Activated CD8-positive, alpha-beta T cell treated with anti-CD3 and anti-CD28 coated beads, Interleukin-2, amount 10 ng/mL, durations not matched to agents 7 days and 5 days (primary cell): ENCODE measurements at regions not wholly inside any gene's neighbourhood (a gene's known extent, or its start where the extent isn't known, plus 50 kb on each side); places are given as distances from the start of the nearest gene placed in this dataset.

Experiments
- ATAC-seq: fragments of 150-1000 bp; cut with Tn5 transposase; one replicate; pipeline ENCODE4 v1.10.0; 2021; ENCODE audit warnings: moderate library complexity
- CTCF ChIA-PET: fragments of 350-600 bp; sonication (Branson Sonifier 250); formaldehyde crosslinking; loops from one replicate; lab custom pipeline; 2021; ENCODE audit warnings: antibody characterized with exemption; lab: Charles Lee
- POLR2A ChIA-PET: fragments of 350-600 bp; sonication (Branson Sonifier 250); formaldehyde crosslinking; loops from one replicate; lab custom pipeline; 2021; ENCODE audit warnings: antibody characterized with exemption; lab: Charles Lee
- DNase-seq: peaks from one replicate; pipeline ENCODE4 v3.0.0-alpha.2; 2020
- H3K27ac Mint-ChIP-seq: one replicate; pipeline ENCODE4 v1.8.0; 2021; ENCODE audit warnings: mild to moderate bottlenecking, mixed read lengths
- H3K27me3 Mint-ChIP-seq: one replicate; pipeline ENCODE4 v1.8.0; 2021; ENCODE audit warnings: low read depth, mixed read lengths
- H3K36me3 Mint-ChIP-seq: one replicate; pipeline ENCODE4 v1.8.0; 2021; ENCODE audit warnings: low read depth, mixed read lengths
- H3K4me1 Mint-ChIP-seq: one replicate; pipeline ENCODE4 v1.8.0; 2021; ENCODE audit warnings: low read depth, mixed read lengths
- H3K4me3 Mint-ChIP-seq: one replicate; pipeline ENCODE4 v1.8.0; 2021; ENCODE audit warnings: mild to moderate bottlenecking, mixed read lengths
- H3K9me3 Mint-ChIP-seq: one replicate; pipeline ENCODE4 v1.8.0; 2022; ENCODE audit warnings: mixed read lengths; ENCODE audit not compliant: insufficient read depth

DNA sequence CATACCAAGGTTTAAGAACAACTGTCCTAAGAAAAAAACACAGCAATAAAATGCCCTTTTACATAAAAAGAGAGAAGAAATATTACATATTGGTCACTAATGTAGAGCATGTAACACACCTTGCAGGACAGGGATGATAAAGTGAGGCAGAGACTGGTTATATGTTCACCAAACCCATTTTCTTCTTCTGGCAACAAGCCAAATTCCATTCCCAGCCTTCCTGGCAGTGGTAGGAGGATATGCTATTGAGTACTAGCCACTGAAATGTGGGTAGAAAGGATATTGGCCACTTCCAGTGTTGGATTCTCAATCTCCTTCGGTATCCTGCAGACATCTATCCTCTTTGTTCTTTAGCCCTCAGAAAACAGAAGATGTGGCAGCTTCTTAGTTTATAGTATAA, 105.2 kb upstream of the SHISA6 start:
- Mint-ChIP-seq H3K27ac (no peak overlapping the region), H3K27me3 (no peaks in the 10 kb centered on the region), H3K36me3 (no peaks in the 10 kb centered on the region), H3K9me3 (no peaks in the 10 kb centered on the region), H3K4me1 (no peaks in the 10 kb centered on the region), H3K4me3 (no peak overlapping the region)
- ATAC-seq, result no peak
- DNase-seq, result no peak
- ChIA-PET POLR2A (no interaction called here), CTCF (no interaction called here)

DNA sequence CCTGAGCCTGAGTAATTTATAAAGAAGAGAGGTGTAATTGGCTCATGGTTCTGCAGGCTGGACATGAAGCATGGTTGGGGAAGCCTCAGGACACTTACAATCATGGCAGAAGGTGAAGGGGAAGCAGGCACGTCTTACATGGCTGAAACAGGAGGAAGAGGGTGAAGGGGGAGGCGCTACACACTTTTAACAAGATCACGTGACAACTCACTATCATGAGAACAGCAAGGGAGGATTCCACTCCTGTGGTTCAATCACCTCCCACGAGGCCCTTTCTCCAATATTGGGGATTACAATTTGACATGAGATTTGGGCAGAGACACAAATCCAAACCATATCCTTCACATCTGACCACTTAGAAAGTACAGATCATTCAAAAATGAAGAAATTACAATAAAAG, 110.6 kb upstream of the SHISA6 start:
- H3K27me3 Mint-ChIP-seq, result no peaks in the 10 kb centered on the region
- no peak overlapping the region for H3K4me3 Mint-ChIP-seq
- POLR2A ChIA-PET, result no interaction called here
- H3K36me3 Mint-ChIP-seq, result no peaks in the 10 kb centered on the region
- no peak overlapping the region for H3K27ac Mint-ChIP-seq
- no peak for DNase-seq
- H3K4me1 Mint-ChIP-seq, result no peaks in the 10 kb centered on the region
- CTCF ChIA-PET, result no interaction called here
- H3K9me3 Mint-ChIP-seq, result no peaks in the 10 kb centered on the region
- ATAC-seq, result no peak

DNA sequence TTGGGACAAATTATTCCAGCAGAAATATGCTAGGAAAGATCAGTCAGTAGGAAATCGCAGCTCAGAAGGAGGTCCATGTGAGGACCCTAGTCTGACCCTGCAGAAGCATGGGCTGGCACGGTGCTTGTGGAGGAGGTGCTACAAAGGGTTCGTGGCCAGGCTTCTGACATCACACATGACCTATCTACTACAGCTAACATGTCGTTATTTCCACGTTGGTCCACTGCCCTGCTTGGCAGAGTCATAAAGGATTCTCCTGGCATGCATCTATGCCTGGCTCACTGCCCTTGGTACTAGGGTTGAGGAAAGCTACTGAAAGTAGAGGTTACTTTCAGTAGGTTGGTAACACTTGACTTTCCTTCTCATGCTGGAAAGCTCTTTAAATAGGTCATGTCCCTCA, 118.1 kb upstream of the SHISA6 start:
- H3K4me1 Mint-ChIP-seq, result no peaks in the 10 kb centered on the region
- no peak overlapping the region for H3K4me3 Mint-ChIP-seq
- no peaks in the 10 kb centered on the region for H3K9me3 Mint-ChIP-seq
- CTCF ChIA-PET, result interaction anchor here (1.1 kb wide), 1 partner anchor 22 kb away, joined by 3 read pairs; no protein-coding TSS in a partner anchor
- ATAC-seq, result no peak
- no peaks in the 10 kb centered on the region for H3K27me3 Mint-ChIP-seq
- DNase-seq, result no peak
- H3K27ac Mint-ChIP-seq, result no peak overlapping the region
- POLR2A ChIA-PET, result no interaction called here
- no peaks in the 10 kb centered on the region for H3K36me3 Mint-ChIP-seq

DNA sequence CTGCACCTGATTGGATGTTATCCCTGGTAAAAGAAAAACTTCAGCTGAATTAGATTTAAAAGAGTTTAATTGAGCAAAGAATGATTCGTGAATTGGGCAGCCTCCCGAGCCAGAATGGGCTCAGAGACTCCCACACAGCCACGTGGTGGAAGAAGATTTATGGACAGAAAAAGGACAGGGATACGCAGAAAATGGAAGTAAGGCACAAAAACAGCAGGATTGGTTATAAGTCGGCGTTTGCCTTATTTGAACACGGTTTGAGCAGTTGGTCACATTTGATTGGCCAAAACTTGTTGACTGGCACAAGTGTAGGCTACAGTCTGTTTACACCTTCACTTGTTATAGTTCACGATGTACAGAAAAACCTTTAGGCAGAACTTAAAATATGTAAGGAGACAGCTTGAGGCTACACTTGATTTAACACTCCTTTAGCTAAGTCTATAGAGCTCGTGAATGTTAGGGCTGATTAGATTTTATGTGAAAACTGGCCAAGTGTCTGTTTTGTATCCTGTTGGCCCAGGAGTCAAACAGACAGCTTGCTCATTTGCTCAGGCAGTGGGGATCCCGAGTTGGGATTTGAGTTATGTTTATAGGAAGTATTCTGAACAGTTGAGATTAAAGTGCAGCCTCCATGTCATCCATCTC, 119.5 kb upstream of the SHISA6 start:
- H3K36me3 Mint-ChIP-seq, result no peaks in the 10 kb centered on the region
- ChIA-PET CTCF (no interaction called here), POLR2A (no interaction called here)
- DNase-seq (no peak), ATAC-seq (no peak)
- H3K27me3 Mint-ChIP-seq, result no peaks in the 10 kb centered on the region
- H3K4me1 Mint-ChIP-seq, result no peaks in the 10 kb centered on the region
- H3K27ac Mint-ChIP-seq, result no peak overlapping the region
- no peaks in the 10 kb centered on the region for H3K9me3 Mint-ChIP-seq
- H3K4me3 Mint-ChIP-seq, result no peak overlapping the region

DNA sequence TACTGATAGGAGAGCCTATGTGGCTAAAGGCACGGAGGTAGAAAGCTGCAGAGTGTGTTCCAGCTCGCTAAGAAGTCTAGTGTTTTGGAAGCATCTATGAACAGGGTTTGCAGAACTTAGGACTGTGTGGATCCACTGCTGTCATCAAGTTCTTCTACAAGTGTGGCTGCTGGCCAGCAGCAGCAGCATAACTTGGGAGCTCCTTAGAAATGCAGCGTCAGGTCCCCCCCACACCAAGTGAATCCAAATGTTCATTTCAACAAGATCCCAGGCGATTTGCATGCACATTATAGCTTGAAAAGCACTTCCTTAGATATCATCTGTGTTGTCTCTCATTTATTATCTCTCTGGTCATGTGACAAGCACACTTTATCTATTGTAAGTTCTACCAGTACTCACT, 131.9 kb upstream of the SHISA6 start:
- H3K9me3 Mint-ChIP-seq, result no peaks in the 10 kb centered on the region
- ChIA-PET POLR2A (no interaction called here), CTCF (no interaction called here)
- ATAC-seq (no peak), DNase-seq (no peak)
- H3K36me3 Mint-ChIP-seq, result no peaks in the 10 kb centered on the region
- no peaks in the 10 kb centered on the region for H3K27me3 Mint-ChIP-seq
- H3K4me1 Mint-ChIP-seq, result no peaks in the 10 kb centered on the region
- no peak overlapping the region for H3K27ac Mint-ChIP-seq
- H3K4me3 Mint-ChIP-seq, result no peak overlapping the region

DNA sequence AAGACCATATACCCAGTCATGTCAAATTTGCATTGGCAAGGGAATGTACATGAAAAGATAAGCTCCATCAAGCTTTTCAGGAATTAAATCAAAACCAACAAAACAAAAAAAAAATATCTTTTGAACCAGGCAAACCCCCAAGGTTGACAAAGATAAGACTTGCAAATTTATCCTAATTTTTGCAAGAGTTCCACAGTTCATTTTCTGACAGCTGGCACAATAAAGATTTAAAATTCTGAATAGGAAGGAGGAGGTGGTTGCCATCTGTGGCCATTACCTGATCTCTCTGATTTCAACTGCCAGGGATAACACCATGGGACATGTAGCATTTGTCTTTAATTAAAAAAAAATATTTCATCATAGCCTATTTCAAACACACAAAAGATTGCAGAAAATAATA, 135.9 kb upstream of the SHISA6 start:
- no peaks in the 10 kb centered on the region for H3K36me3 Mint-ChIP-seq
- no peak overlapping the region for H3K27ac Mint-ChIP-seq
- H3K4me1 Mint-ChIP-seq, result no peaks in the 10 kb centered on the region
- DNase-seq (no peak), ATAC-seq (no peak)
- H3K27me3 Mint-ChIP-seq, result no peaks in the 10 kb centered on the region
- ChIA-PET CTCF (no interaction called here), POLR2A (no interaction called here)
- no peak overlapping the region for H3K4me3 Mint-ChIP-seq
- no peaks in the 10 kb centered on the region for H3K9me3 Mint-ChIP-seq

DNA sequence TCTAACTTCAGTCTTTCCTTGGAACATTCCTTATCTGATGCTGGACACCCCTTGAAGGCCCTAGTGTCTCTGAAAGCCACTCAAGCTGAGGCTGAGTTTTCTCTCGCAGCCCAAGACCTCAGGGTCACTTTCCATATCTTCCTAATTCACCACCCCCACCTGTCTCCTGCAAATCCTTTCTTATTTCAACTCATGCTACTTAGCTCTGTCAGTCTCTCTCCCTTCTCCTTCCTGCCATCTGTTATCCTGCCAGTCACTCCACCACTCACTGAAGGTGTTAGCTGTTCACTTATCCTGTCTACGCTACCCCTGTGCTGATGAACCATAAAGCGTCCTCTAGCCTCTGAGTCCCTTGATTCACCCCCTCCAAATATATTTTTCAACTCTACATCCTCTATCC, 143.9 kb upstream of the SHISA6 start:
- Mint-ChIP-seq H3K36me3 (no peaks in the 10 kb centered on the region), H3K4me1 (no peaks in the 10 kb centered on the region), H3K9me3 (no peaks in the 10 kb centered on the region), H3K4me3 (no peak overlapping the region), H3K27me3 (no peaks in the 10 kb centered on the region), H3K27ac (no peak overlapping the region)
- no peak for DNase-seq
- ATAC-seq, result no peak
- CTCF ChIA-PET, result no interaction called here
- POLR2A ChIA-PET, result no interaction called here

DNA sequence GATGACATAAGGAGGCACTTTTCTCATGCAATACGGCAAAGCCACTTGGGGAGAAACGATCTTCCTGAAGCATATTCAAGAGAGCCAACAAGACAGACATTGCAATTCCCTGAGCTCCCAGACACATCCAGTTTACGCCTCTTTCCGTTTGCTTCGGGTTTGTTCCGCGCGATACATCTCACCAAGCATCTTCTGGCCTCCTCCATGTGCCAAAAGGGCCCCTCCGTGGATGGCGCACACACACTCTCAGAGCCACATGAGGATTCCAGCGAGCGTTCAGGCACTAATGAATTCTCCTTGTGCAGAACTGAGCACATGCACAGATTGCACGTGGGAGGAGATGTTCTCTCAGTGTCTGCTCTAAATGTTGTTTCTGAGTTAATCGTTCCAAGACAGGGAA, 146.7 kb upstream of the SHISA6 start:
- no peaks in the 10 kb centered on the region for H3K36me3 Mint-ChIP-seq
- no peak overlapping the region for H3K4me3 Mint-ChIP-seq
- ATAC-seq, result no peak
- no peaks in the 10 kb centered on the region for H3K27me3 Mint-ChIP-seq
- CTCF ChIA-PET, result interaction anchor here (0.6 kb wide), 1 partner anchor 50 kb away, joined by 3 read pairs; no protein-coding TSS in a partner anchor
- no peak for DNase-seq
- POLR2A ChIA-PET, result no interaction called here
- H3K9me3 Mint-ChIP-seq, result no peaks in the 10 kb centered on the region
- H3K4me1 Mint-ChIP-seq, result no peaks in the 10 kb centered on the region
- no peak overlapping the region for H3K27ac Mint-ChIP-seq

DNA sequence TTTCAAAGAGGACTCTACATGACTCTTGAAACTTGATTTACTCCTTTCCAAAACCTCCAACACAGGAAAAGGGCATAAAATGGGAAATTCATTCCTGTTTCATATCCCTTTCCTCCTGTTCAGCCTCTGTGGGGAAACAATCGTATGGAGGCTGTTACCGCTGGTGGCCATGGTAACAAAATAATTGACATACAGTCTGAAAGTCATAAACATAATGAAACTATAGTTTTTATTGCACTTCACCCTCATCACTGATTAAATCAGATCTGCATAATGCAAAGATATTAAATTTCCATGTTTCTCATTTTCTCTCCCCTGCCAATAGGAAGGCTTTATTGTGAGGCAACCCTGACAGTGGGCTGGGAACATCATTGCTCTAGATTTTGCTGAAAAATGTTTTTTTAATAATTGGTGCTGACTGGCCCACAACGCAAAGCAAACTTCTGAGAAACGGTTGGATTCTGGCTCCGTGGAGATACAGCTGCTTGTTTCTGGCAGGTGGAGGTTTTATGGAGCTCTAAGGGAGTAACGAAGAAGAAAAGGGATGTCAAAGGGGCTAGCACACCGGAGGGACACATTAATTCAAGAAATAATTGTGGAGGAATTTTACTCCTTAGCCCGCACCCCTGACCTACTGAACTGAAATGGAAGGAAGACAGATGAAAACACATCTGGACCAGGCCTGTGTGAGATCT, 154.2 kb upstream of the SHISA6 start:
- Mint-ChIP-seq H3K4me1 (no peaks in the 10 kb centered on the region), H3K27ac (no peak overlapping the region), H3K36me3 (no peaks in the 10 kb centered on the region), H3K4me3 (no peak overlapping the region), H3K9me3 (no peaks in the 10 kb centered on the region), H3K27me3 (no peaks in the 10 kb centered on the region)
- no peak for DNase-seq
- ChIA-PET CTCF (no interaction called here), POLR2A (no interaction called here)
- ATAC-seq, result no peak

DNA sequence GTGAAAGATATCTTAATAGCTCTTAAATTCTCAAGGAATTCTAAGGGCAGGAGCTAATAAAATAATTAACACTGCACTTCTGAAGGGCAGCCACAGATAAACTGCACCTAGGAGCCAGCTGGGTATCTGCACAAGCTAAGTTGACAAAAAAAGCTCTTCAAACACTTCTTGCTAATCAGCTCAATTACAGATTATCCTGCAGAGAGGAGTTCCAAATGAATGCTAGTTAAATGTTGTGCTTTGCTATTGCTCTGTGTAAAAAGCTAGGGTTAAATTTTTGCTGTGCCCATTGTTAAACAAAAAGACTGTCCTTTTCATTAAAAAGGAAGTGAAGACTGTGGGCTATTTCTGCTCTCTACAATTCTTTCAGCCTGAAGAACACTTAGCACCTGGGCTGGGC, 158.5 kb upstream of the SHISA6 start:
- H3K27ac Mint-ChIP-seq, result no peak overlapping the region
- no peak for DNase-seq

DNA sequence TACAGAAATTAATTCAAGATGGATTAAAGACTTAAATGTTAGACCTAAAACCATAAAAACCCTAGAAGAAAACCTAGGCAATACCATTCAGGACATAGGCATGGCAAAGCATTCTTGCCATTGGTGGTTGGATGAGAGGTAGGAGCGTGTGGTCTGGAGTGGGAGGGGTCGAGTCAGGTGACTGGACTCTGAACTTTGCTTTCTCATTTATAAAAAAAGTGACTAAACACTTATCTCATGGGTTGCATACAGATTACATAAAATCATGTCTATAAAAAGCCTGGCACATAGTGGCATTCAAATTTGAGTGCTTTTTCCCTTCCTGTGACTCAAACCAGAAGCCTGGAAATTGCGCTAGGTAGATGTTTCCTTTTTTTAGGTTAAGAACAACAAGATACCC, 159.7 kb upstream of the SHISA6 start:
- no peak overlapping the region for H3K27ac Mint-ChIP-seq
- no peak for ATAC-seq
- ChIA-PET POLR2A (no interaction called here), CTCF (no interaction called here)
- no peak for DNase-seq
- H3K9me3 Mint-ChIP-seq, result no peaks in the 10 kb centered on the region
- H3K27me3 Mint-ChIP-seq, result no peaks in the 10 kb centered on the region
- no peaks in the 10 kb centered on the region for H3K36me3 Mint-ChIP-seq
- H3K4me1 Mint-ChIP-seq, result no peaks in the 10 kb centered on the region
- no peak overlapping the region for H3K4me3 Mint-ChIP-seq

More for the DNA sequence above, 158.5 kb upstream of the SHISA6 start:
- no peak for ATAC-seq
- no peaks in the 10 kb centered on the region for H3K36me3 Mint-ChIP-seq
- no peaks in the 10 kb centered on the region for H3K4me1 Mint-ChIP-seq
- ChIA-PET POLR2A (no interaction called here), CTCF (interaction anchor here (0.6 kb wide), 1 partner anchor 947 kb away, joined by 3 read pairs; no protein-coding TSS in a partner anchor)
- no peak overlapping the region for H3K4me3 Mint-ChIP-seq
- H3K9me3 Mint-ChIP-seq, result no peaks in the 10 kb centered on the region
- H3K27me3 Mint-ChIP-seq, result no peaks in the 10 kb centered on the region

DNA sequence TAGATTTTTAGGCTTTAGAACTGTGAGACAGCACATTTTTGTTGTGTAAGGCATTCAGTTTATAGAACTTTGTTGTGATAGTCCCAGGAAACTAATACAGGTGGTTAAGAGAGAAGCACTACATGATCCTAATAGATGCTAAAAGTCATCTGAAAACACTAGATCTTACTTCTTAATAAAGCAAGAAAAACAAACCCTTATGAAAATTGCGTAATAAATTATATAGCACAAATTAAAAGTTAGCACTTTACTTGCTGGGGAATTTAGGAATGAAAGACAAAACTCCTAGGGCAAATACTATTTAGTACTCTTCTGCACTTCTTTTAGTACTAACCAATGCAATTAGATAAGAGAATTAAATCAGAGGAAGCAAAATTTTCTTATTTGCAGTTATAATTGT, 163.3 kb upstream of the SHISA6 start:
- Mint-ChIP-seq H3K9me3 (no peaks in the 10 kb centered on the region), H3K27me3 (no peaks in the 10 kb centered on the region), H3K27ac (no peak overlapping the region), H3K36me3 (no peaks in the 10 kb centered on the region), H3K4me3 (no peak overlapping the region), H3K4me1 (no peaks in the 10 kb centered on the region)
- no peak for DNase-seq
- ATAC-seq, result no peak
- POLR2A ChIA-PET, result no interaction called here
- CTCF ChIA-PET, result no interaction called here
